T-helper 1 cell treated with Interleukin-12 subunit alpha and Interleukin-12 subunit beta and Interleukin-4 antibody, amounts not matched to agents 30 μg/mL and 1 μg/mL, for 36 hours (primary cell): ENCODE measurements at regions not wholly inside any gene's neighbourhood (a gene's known extent, or its start where the extent isn't known, plus 50 kb on each side); places are given as distances from the start of the nearest gene placed in this dataset.
"Not testable (repeated sequence)": the region's sequence is repeated elsewhere in the genome, so short reads cannot be mapped to it uniquely, and the experiment has no call there.

Source experiments
- H3K27ac Mint-ChIP-seq: one replicate; pipeline ENCODE4 v1.8.0; 2021; ENCODE audit warnings: mild to moderate bottlenecking, mixed read lengths
- H3K27me3 Mint-ChIP-seq: one replicate; pipeline ENCODE4 v1.8.0; 2021; ENCODE audit warnings: low read depth, mixed read lengths
- H3K36me3 Mint-ChIP-seq: one replicate; pipeline ENCODE4 v1.8.0; 2021; ENCODE audit warnings: low read depth, mixed read lengths
- H3K4me1 Mint-ChIP-seq: one replicate; pipeline ENCODE4 v1.8.0; 2021; ENCODE audit warnings: low read depth, mixed read lengths
- H3K4me3 Mint-ChIP-seq: one replicate; pipeline ENCODE4 v1.8.0; 2021; ENCODE audit warnings: mild to moderate bottlenecking, moderate library complexity, mixed read lengths
- H3K9me3 Mint-ChIP-seq: one replicate; pipeline ENCODE4 v1.8.0; 2021; ENCODE audit warnings: mixed read lengths

- Mint-ChIP-seq H3K4me1 (no peaks in the 10 kb centered on the region), H3K27me3 (no peaks in the 10 kb centered on the region), H3K9me3 (no peaks in the 10 kb centered on the region), H3K36me3 (no peaks in the 10 kb centered on the region), H3K27ac (no peak overlapping the region), H3K4me3 (no peak overlapping the region)
These were observed 109.8 kb downstream of the DSEL start for GRCh38 chr18:67406714-67407113.

- Mint-ChIP-seq H3K27me3 (no peaks in the 10 kb centered on the region), H3K27ac (no peak overlapping the region), H3K4me3 (no peak overlapping the region), H3K4me1 (no peaks in the 10 kb centered on the region), H3K36me3 (no peaks in the 10 kb centered on the region), H3K9me3 (no peaks in the 10 kb centered on the region)
These were observed 114.0 kb downstream of the DSEL start for GRCh38 chr18:67402543-67402942.

GRCh38 chr18:67400502-67401117 lies 115.9 kb downstream of the DSEL start:
- Mint-ChIP-seq H3K4me3 (no peak overlapping the region), H3K36me3 (no peaks in the 10 kb centered on the region), H3K27ac (no peak overlapping the region), H3K4me1 (no peaks in the 10 kb centered on the region), H3K27me3 (no peaks in the 10 kb centered on the region), H3K9me3 (peaks cover 4% of the 10 kb centered on the region)

- no peak overlapping the region for H3K27ac Mint-ChIP-seq
- H3K36me3 Mint-ChIP-seq: no peaks in the 10 kb centered on the region
- no peaks in the 10 kb centered on the region for H3K4me1 Mint-ChIP-seq
- H3K9me3 Mint-ChIP-seq: no peaks in the 10 kb centered on the region
- no peak overlapping the region for H3K4me3 Mint-ChIP-seq
- H3K27me3 Mint-ChIP-seq: no peaks in the 10 kb centered on the region
These were observed 130.5 kb downstream of the DSEL start for GRCh38 chr18:67386032-67386431.

- H3K27me3 Mint-ChIP-seq: no peaks in the 10 kb centered on the region
- no peak overlapping the region for H3K4me3 Mint-ChIP-seq
- H3K9me3 Mint-ChIP-seq: no peaks in the 10 kb centered on the region
- H3K27ac Mint-ChIP-seq: no peak overlapping the region
- no peaks in the 10 kb centered on the region for H3K4me1 Mint-ChIP-seq
- no peaks in the 10 kb centered on the region for H3K36me3 Mint-ChIP-seq
These were observed 131.1 kb downstream of the DSEL start for GRCh38 chr18:67385455-67385854.

GRCh38 chr18:67384057-67384456 lies 132.5 kb downstream of the DSEL start:
- H3K27me3 Mint-ChIP-seq, H3K4me1 Mint-ChIP-seq, H3K4me3 Mint-ChIP-seq, H3K9me3 Mint-ChIP-seq, H3K36me3 Mint-ChIP-seq, H3K27ac Mint-ChIP-seq: not testable (repeated sequence)

- no peaks in the 10 kb centered on the region for H3K9me3 Mint-ChIP-seq
- no peaks in the 10 kb centered on the region for H3K27me3 Mint-ChIP-seq
- no peaks in the 10 kb centered on the region for H3K36me3 Mint-ChIP-seq
- H3K27ac Mint-ChIP-seq: no peak overlapping the region
- no peaks in the 10 kb centered on the region for H3K4me1 Mint-ChIP-seq
- H3K4me3 Mint-ChIP-seq: no peak overlapping the region
These were observed 134.8 kb downstream of the DSEL start for GRCh38 chr18:67381608-67382150.

GRCh38 chr18:67380867-67381266 lies 135.7 kb downstream of the DSEL start:
- Mint-ChIP-seq H3K4me1 (no peaks in the 10 kb centered on the region), H3K27me3 (no peaks in the 10 kb centered on the region), H3K4me3 (no peak overlapping the region)

GRCh38 chr18:67379981-67380380 lies 136.5 kb downstream of the DSEL start:
- Mint-ChIP-seq H3K27me3 (no peaks in the 10 kb centered on the region), H3K9me3 (no peaks in the 10 kb centered on the region), H3K4me1 (no peaks in the 10 kb centered on the region), H3K36me3 (no peaks in the 10 kb centered on the region), H3K4me3 (no peak overlapping the region), H3K27ac (no peak overlapping the region)

More at GRCh38 chr18:67380867-67381266, 135.7 kb downstream of the DSEL start:
- no peaks in the 10 kb centered on the region for H3K9me3 Mint-ChIP-seq
- H3K36me3 Mint-ChIP-seq: no peaks in the 10 kb centered on the region
- no peak overlapping the region for H3K27ac Mint-ChIP-seq

- no peaks in the 10 kb centered on the region for H3K9me3 Mint-ChIP-seq
- H3K27me3 Mint-ChIP-seq: no peaks in the 10 kb centered on the region
- H3K4me3 Mint-ChIP-seq: no peak overlapping the region
- no peak overlapping the region for H3K27ac Mint-ChIP-seq
- H3K4me1 Mint-ChIP-seq: no peaks in the 10 kb centered on the region
- no peaks in the 10 kb centered on the region for H3K36me3 Mint-ChIP-seq
These were observed 140.1 kb downstream of the DSEL start for GRCh38 chr18:67376372-67376771.

GRCh38 chr18:67373636-67374035 lies 142.9 kb downstream of the DSEL start:
- no peak overlapping the region for H3K4me3 Mint-ChIP-seq
- no peaks in the 10 kb centered on the region for H3K27me3 Mint-ChIP-seq
- H3K36me3 Mint-ChIP-seq: no peaks in the 10 kb centered on the region

GRCh38 chr18:67367540-67367939 lies 149.0 kb downstream of the DSEL start:
- H3K4me1 Mint-ChIP-seq: no peaks in the 10 kb centered on the region
- H3K27me3 Mint-ChIP-seq: no peaks in the 10 kb centered on the region
- no peak overlapping the region for H3K27ac Mint-ChIP-seq
- H3K36me3 Mint-ChIP-seq: no peaks in the 10 kb centered on the region
- no peak overlapping the region for H3K4me3 Mint-ChIP-seq
- no peaks in the 10 kb centered on the region for H3K9me3 Mint-ChIP-seq

More at GRCh38 chr18:67373636-67374035, 142.9 kb downstream of the DSEL start:
- Mint-ChIP-seq H3K27ac (no peak overlapping the region), H3K4me1 (no peaks in the 10 kb centered on the region), H3K9me3 (no peaks in the 10 kb centered on the region)

- H3K27me3 Mint-ChIP-seq: no peaks in the 10 kb centered on the region
- H3K4me3 Mint-ChIP-seq: no peak overlapping the region
- no peaks in the 10 kb centered on the region for H3K9me3 Mint-ChIP-seq
- H3K4me1 Mint-ChIP-seq: no peaks in the 10 kb centered on the region
- H3K27ac Mint-ChIP-seq: no peak overlapping the region
- no peaks in the 10 kb centered on the region for H3K36me3 Mint-ChIP-seq
These were observed 152.8 kb downstream of the DSEL start for GRCh38 chr18:67363694-67364093.

GRCh38 chr18:67362906-67363305 lies 153.6 kb downstream of the DSEL start:
- no peak overlapping the region for H3K27ac Mint-ChIP-seq
- no peak overlapping the region for H3K4me3 Mint-ChIP-seq
- H3K4me1 Mint-ChIP-seq: no peaks in the 10 kb centered on the region
- H3K36me3 Mint-ChIP-seq: no peaks in the 10 kb centered on the region
- H3K9me3 Mint-ChIP-seq: no peaks in the 10 kb centered on the region
- H3K27me3 Mint-ChIP-seq: no peaks in the 10 kb centered on the region

GRCh38 chr18:67359873-67360838 lies 156.4 kb downstream of the DSEL start:
- Mint-ChIP-seq H3K27ac (no peak overlapping the region), H3K9me3 (no peaks in the 10 kb centered on the region), H3K27me3 (no peaks in the 10 kb centered on the region), H3K4me1 (no peaks in the 10 kb centered on the region), H3K4me3 (no peak overlapping the region), H3K36me3 (no peaks in the 10 kb centered on the region)
